HG03280 (cell line): ENCODE measurements at regions not wholly inside any gene's neighbourhood (a gene's known extent, or its start where the extent isn't known, plus 50 kb on each side); places are given as distances from the start of the nearest gene placed in this dataset.

Experiments used
- ATAC-seq: cut with Tn5 transposase; IDR thresholded peaks from one replicate; pipeline ENCODE4 v1.9.1; 2021; ENCODE audit warnings: mild to moderate bottlenecking, moderate library complexity; ENCODE audit not compliant: unreplicated experiment

- ATAC-seq, result no peak
Measured at GRCh38 chr12:93128332-93128707, 199.2 kb upstream of the EEA1 start.

DNA sequence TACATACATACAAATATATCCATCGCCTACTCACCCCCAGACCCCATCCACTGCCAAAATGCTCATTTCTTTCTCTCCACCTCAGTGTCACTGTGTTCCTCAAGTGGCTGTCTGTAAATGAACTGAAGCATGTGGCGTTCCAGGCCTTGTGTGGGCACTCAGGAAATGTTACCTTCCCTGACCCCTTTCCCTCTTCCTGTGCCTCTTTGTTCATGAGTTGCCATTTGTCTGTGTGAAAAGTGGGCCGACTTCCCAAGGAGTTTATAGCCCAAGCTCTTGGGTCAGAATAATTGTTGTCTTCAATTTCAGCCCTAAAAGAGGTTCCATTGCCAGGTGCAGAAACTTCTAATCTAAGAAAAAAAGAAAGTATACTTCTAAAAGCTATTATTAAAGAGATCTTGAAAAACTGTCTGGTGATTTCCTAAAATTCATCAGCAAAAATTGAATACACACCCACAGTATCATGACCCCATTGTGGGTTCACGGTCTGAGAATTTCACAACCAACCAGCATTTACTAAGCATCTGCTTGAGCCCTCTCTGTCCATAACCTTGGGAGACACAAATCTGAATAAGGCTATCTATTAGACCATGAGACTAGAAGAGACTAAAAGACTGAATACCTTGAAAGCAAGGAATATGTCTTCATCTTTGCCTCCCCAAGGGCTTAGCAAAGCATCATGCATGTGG is 201.4 kb upstream of the EEA1 start:
- ATAC-seq, result no peak

DNA sequence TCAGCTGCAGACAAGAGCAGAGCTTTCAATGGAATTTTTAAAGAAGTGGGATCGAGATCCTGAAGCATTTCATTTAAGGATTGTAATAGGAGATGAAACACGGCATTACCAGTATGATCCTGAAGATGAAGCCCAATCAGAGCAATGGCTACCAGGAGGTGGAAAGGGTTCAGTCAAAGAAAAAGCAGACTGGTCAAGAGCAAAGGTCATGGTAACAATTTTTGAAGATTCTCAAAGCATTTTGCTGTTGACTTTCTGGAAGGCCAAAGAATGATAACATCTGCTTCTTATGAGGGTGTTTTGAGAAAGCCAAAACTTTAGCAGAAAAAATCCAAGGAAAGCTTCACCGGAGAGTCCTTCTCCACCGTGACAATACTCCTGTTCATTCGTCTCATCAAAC is 204.3 kb upstream of the EEA1 start:
- no peak for ATAC-seq

DNA sequence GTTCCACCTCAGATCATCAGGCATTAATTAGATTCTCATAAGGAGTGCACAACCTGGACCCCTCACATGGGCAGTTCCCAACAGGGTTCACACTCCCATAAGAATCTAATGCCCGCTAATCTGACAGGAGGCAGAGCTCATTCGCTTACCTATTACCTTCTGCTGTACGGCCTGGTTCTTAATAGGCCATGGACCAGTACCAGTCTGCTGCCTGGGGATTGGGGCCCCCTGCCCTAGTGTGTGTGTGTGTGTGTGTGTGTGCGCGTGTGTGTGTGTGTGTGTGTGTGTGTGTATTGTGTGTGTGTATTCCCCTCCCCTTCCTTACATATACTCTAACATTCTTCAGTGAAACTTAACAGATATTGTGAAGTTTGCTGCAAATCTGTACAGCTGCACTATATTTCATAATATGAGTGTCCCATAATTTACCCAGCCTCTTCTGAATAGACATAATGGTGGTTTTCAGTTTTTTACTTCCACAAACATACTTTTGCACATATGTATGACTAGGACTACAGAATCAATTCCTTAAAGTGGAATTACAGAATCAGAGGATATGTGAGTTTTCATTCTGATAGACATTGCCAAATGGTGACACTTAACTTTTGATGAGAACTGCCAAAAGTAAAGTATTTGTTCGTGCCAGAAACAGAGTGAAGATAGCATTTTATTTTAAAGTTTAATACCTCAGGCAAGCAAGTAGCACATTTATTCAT is 205.2 kb upstream of the EEA1 start:
- ATAC-seq, result no peak

DNA sequence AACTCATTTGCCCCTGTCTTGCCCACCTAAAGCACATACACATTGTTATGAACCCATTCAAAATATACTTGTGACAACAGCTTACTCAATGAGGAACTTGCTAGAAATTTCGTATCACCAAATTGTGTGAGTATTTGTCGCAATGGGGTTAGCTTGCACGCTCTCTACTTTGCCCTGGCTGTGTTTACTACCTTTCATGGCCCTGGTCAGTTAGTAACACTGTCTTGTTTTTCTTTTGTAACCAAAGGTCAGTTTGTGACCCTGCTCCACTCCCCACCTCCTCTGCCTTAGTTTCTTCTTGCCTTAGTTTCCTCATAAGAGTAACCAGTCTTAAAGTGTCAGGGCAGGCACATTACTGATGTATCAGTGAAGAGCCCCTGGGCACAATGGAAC is 205.8 kb upstream of the EEA1 start:
- ATAC-seq, result no peak

GRCh38 chr12:93135286-93136239 is 206.5 kb upstream of the EEA1 start:
- ATAC-seq, result no peak

- ATAC-seq, result no peak
Measured at GRCh38 chr12:93136253-93137055, 207.4 kb upstream of the EEA1 start.

GRCh38 chr12:93137656-93138612 is 208.8 kb upstream of the EEA1 start:
- no peak for ATAC-seq

- ATAC-seq, result no peak
Measured at GRCh38 chr12:93139028-93139665, 210.1 kb upstream of the EEA1 start.

GRCh38 chr12:93140325-93140724 is 211.2 kb upstream of the EEA1 start:
- no peak for ATAC-seq

DNA sequence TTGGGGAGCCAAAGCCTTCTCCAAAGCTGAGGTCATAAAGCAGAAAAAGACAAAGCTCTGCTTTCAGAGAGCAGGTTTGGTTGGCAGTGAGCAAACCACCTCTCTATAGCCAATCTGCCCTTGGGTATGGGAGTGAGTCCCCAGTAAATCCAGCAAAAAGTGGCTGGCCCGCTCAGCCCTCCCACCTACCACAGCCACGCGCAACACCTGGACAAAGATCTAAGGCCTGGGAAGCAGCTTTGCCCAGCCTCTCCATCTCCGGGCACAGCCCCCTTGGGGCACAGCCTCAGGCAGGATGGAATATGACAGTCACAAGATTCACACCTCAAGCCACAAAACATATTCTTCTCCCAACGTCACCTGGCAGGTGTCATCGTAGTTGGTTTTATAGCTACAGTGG is 211.7 kb upstream of the EEA1 start:
- no peak for ATAC-seq

- no peak for ATAC-seq
Measured at GRCh38 chr12:93142881-93143280, 213.8 kb upstream of the EEA1 start.

DNA sequence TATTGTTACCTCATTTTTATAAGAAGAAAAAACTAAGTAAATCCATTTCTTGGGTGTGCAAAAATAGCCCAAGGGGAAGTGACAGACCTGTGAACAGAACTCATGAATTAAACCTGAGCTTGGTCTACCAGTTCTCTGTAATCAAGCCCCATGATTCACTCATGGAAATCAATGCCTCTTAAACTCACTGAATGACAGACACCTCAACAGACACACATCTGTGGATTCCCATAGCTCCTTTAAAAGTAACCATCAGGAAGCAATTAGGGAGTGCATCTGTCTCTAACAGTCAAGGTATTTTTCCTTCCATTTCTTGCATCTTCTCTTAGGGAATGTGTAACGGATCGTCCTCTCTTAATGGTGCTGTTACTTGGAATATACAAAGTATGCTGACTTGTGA is 215.0 kb upstream of the EEA1 start:
- ATAC-seq, result no peak

- ATAC-seq, result no peak
Measured at GRCh38 chr12:93145086-93145485, 216.0 kb upstream of the EEA1 start.

GRCh38 chr12:93146263-93146939 is 217.3 kb upstream of the EEA1 start:
- ATAC-seq, result no peak

GRCh38 chr12:93146970-93147369 is 217.9 kb upstream of the EEA1 start:
- no peak for ATAC-seq

DNA sequence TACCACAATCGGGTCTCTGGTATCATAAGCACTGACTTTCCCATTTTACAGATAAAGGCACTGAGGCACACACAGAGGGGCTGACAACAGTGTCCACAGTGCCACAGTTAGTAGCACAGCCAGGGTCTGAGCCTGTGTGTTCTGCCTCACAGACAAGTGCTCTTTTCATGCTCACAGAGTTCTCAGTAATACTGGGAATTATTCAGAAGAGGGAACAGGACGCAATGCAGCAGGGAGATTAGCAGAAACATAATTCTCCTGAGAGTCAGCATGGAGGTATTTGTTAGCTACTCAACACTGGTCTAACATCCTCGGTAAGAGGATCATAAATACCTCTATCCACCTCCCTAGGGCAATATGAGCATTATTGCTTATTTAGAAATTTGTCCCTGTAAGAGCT is 219.3 kb upstream of the EEA1 start:
- ATAC-seq, result no peak

DNA sequence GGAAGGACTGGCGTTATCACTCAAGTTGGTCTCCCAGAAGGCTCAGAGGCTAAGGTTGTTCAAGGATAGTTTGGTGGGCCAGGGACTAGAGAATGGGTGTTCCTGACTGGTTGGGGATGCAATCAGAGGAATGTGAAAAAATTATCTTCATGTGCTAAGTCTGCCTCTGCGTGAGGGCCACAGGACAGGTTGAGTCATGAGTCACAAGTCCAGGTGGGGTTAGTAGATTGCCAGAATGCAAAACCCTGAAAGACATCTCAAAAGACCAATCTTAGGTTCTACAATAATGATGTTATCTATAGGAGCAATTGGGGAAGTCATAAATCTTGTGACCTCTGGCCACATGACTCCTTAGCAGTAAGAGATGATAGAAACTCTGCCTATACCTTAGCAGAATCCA is 220.1 kb upstream of the EEA1 start:
- ATAC-seq, result no peak
